GM12878 (cell line): ENCODE measurements at regions not wholly inside any gene's neighbourhood (a gene's known extent, or its start where the extent isn't known, plus 50 kb on each side); places are given as distances from the start of the nearest gene placed in this dataset.

Source experiments
- ATAC-seq: fragments of 200-7000 bp; cut with Tn5 transposase; 3 replicates; pipeline ENCODE4 v1.9.1; 2020; ENCODE audit warnings: mild to moderate bottlenecking, moderate library complexity
- BruUV-seq: library from RNA; stranded (reverse); fragments of 400-500 nt; replicated peaks from 2 replicates; lab custom pipeline; 2021; lab: Mats Ljungman, UMichigan
- CTCF ChIA-PET: fragments of 300-600 bp; sonication (Branson Sonifier 250); formaldehyde crosslinking; extraction: SDS; loops from one replicate; lab custom pipeline; 2021; ENCODE audit warnings: inconsistent platforms; lab: Yijun Ruan, JAX
- POLR2A ChIA-PET: fragments of 350-600 bp; formaldehyde crosslinking; extraction: SDS; loops from one replicate; lab custom pipeline; 2021; ENCODE audit warnings: inconsistent platforms; lab: Charles Lee
- RAD21 ChIA-PET: fragments of 300-600 bp; sonication (Branson Sonifier 250); formaldehyde crosslinking; loops from one replicate; lab custom pipeline; 2023; ENCODE audit warnings: antibody characterized with exemption; ENCODE audit not compliant: unreplicated experiment; lab: Charles Lee
- SMC1A ChIA-PET: fragments of 300-600 bp; sonication (Branson Sonifier 250); formaldehyde crosslinking; loops from one replicate; lab custom pipeline; 2023; ENCODE audit not compliant: unreplicated experiment, uncharacterized antibody; lab: Charles Lee
- DNase-seq: peaks from one replicate; pipeline ENCODE4 v3.0.0-alpha.2; 2011; ENCODE audit warnings: low read depth, low spot score
- FAIRE-seq: peaks from 3 replicates; lab custom pipeline; 2011; peaks lifted over from hg19 to GRCh38; lab: Jason Lieb, UNC
- H2AFZ ChIP-seq: 2 replicates; pipeline ENCODE4 v1.6.0; 2011; ENCODE audit warnings: low read depth, low read length, control low read depth; ENCODE audit not compliant: control insufficient read depth
- H3K27ac ChIP-seq: 2 replicates; pipeline ENCODE4 v1.5.1; 2011; ENCODE audit warnings: control low read depth; ENCODE audit not compliant: control insufficient read depth, insufficient read depth
- H3K27me3 ChIP-seq, 2 experiments: replicated peaks in 1 of 2; 2 replicates each; pipeline versions ENCODE4 v1.6.0 to v1.6.1; 2011; ENCODE audit warnings: low read length in 1 of 2; ENCODE audit not compliant: control insufficient read depth in 2 of 2, insufficient read depth in 2 of 2
- H3K36me3 ChIP-seq, 2 experiments: 2 replicates each; pipeline ENCODE4 v1.5.1; 2011; ENCODE audit warnings: low read length in 1 of 2; ENCODE audit not compliant: control insufficient read depth in 2 of 2, insufficient read depth in 2 of 2
- H3K4me1 ChIP-seq: 2 replicates; pipeline ENCODE4 v1.6.1; 2011; ENCODE audit warnings: mild to moderate bottlenecking, low read length, moderate library complexity, mixed read lengths; ENCODE audit not compliant: control insufficient read depth, insufficient read depth
- H3K4me2 ChIP-seq: 2 replicates; pipeline ENCODE4 v1.6.0; 2011; ENCODE audit warnings: control low read depth; ENCODE audit not compliant: control insufficient read depth, insufficient read depth
- H3K4me3 ChIP-seq: fragments of 200-600 bp; sonication (generic); 2 replicates; pipeline ENCODE4 v1.5.1; 2016
- H3K79me2 ChIP-seq: 2 replicates; pipeline ENCODE4 v1.6.0; 2011; ENCODE audit warnings: low read length; ENCODE audit not compliant: control insufficient read depth, insufficient read depth
- H3K9ac ChIP-seq: 2 replicates; pipeline ENCODE4 v1.8.0; 2011; ENCODE audit warnings: low read length, control low read depth, mixed read lengths; ENCODE audit not compliant: control insufficient read depth, insufficient read depth
- H3K9me3 ChIP-seq: replicated peaks from 3 replicates; pipeline ENCODE4 v1.5.1; 2011; ENCODE audit warnings: mild to moderate bottlenecking, low read length; ENCODE audit not compliant: control insufficient read depth, insufficient read depth
- H4K20me1 ChIP-seq: 2 replicates; pipeline ENCODE4 v1.6.0; 2011; ENCODE audit not compliant: control insufficient read depth, insufficient read depth
- BRCA1 ChIP-seq: IDR thresholded peaks from 2 replicates; pipeline ENCODE4 v1.6.1; 2011; ENCODE audit warnings: low read depth, low read length, improper control_type of control experiment
- CBX5 ChIP-seq: sonication (generic); IDR thresholded peaks from 2 replicates; pipeline ENCODE4 v1.6.1; 2016; ENCODE audit warnings: low read depth, moderate library complexity, mild to moderate bottlenecking, inconsistent platforms
- CHD2 ChIP-seq: IDR thresholded peaks from 2 replicates; pipeline ENCODE4 v1.6.1; 2011; ENCODE audit warnings: low read depth, low read length, improper control_type of control experiment, borderline replicate concordance
- E2F8 ChIP-seq: fragments of 450-650 bp; IDR thresholded peaks from 2 replicates; pipeline ENCODE4 v1.6.1; 2018; ENCODE audit warnings: mild to moderate bottlenecking, low read depth, moderate library complexity; ENCODE audit not compliant: partially characterized antibody
- ESRRA ChIP-seq: IDR thresholded peaks from 2 replicates; pipeline ENCODE4 v1.6.1; 2012; ENCODE audit warnings: mild to moderate bottlenecking, low read length, improper control_type of control experiment
- KDM1A ChIP-seq: fragments of 200-600 bp; sonication (generic); IDR thresholded peaks from 2 replicates; pipeline ENCODE4 v1.6.1; 2016; ENCODE audit warnings: borderline replicate concordance
- MAX ChIP-seq: IDR thresholded peaks from 2 replicates; pipeline ENCODE4 v1.6.1; 2012; ENCODE audit warnings: low read depth, low read length, improper control_type of control experiment
- MYB ChIP-seq: fragments of 150-350 bp; IDR thresholded peaks from 2 replicates; pipeline ENCODE4 v1.6.1; 2014; ENCODE audit warnings: mild to moderate bottlenecking, low read depth, low read length, borderline replicate concordance
- MYC ChIP-seq: IDR thresholded peaks from 2 replicates; pipeline ENCODE4 v1.6.1; 2011; ENCODE audit warnings: mild to moderate bottlenecking, low read length, moderate library complexity, inconsistent platforms; ENCODE audit not compliant: insufficient read depth, insufficient replicate concordance, insufficient read length, severe bottlenecking
- NBN ChIP-seq: fragments of 450-650 bp; IDR thresholded peaks from 2 replicates; pipeline ENCODE4 v1.6.1; 2016
- PAX8 ChIP-seq: fragments of 450-650 bp; IDR thresholded peaks from 2 replicates; pipeline ENCODE4 v1.6.1; 2017; ENCODE audit warnings: mild to moderate bottlenecking, moderate library complexity
- POLR2A ChIP-seq: IDR thresholded peaks from 2 replicates; pipeline ENCODE4 v1.6.1; 2011; ENCODE audit warnings: low read depth, mild to moderate bottlenecking, low read length
- RAD51 ChIP-seq: fragments of 450-650 bp; IDR thresholded peaks from 2 replicates; pipeline ENCODE4 v1.6.1; 2016; ENCODE audit warnings: moderate library complexity, mild to moderate bottlenecking, inconsistent platforms
- SRF ChIP-seq, 2 experiments: IDR thresholded peaks; 2 replicates each; pipeline ENCODE4 v1.6.1; 2011; ENCODE audit warnings: low read depth in 2 of 2, low read length in 2 of 2, mild to moderate bottlenecking in 1 of 2, moderate library complexity in 1 of 2
- TCF7 ChIP-seq: IDR thresholded peaks from 2 replicates; pipeline ENCODE4 v1.6.1; 2014; ENCODE audit warnings: antibody characterized with exemption, borderline replicate concordance
- ZBED1 ChIP-seq: IDR thresholded peaks from 2 replicates; pipeline ENCODE4 v1.6.1; 2016; ENCODE audit warnings: borderline replicate concordance
- ZNF274 ChIP-seq: IDR thresholded peaks from one replicate; pipeline ENCODE4 v1.8.0; 2011; ENCODE audit not compliant: insufficient read length, insufficient read depth
- ZNF592 ChIP-seq: fragments of 450-650 bp; IDR thresholded peaks from 2 replicates; pipeline ENCODE4 v1.6.1; 2017; ENCODE audit warnings: mild to moderate bottlenecking, moderate library complexity
- WGBS: methylation state at CpG from one replicate; pipeline ENCODE4 v1.1.6; 2016; ENCODE audit warnings: low lambda C conversion rate; ENCODE audit not compliant: insufficient replicate concordance, insufficient coverage; ENCODE audit errors: missing lambda C conversion rate; 5-methylcytosine and 5-hydroxymethylcytosine counted together
- in situ Hi-C: fragments of 300-500 bp; cut with MboI; formaldehyde crosslinking; loops from 9 replicates; pipeline ENCODE4 v1.14.3; 2018; ENCODE audit warnings: mixed read lengths
- intact Hi-C: fragments of 100-400 bp; cut with micrococcal nuclease; formaldehyde crosslinking; loops from one replicate; pipeline ENCODE4 v1.14.2; 2022; ENCODE audit not compliant: unreplicated experiment

- no TSS peak for BruUV-seq
- ChIA-PET CTCF (interaction anchor here (1.0 to 1.3 kb wide), 2 partner anchors 12 to 373 kb away, joined by 3 to 5 read pairs; no protein-coding TSS in a partner anchor), POLR2A (no interaction called here), RAD21 (interaction anchor here (1.0 kb wide), 1 partner anchor 371 kb away, joined by 3 read pairs; no protein-coding TSS in a partner anchor), SMC1A (interaction anchor here (0.7 kb wide), 1 partner anchor 756 kb away, joined by 3 read pairs; no protein-coding TSS in a partner anchor)
- no peaks in the 10 kb centered on the region for H4K20me1 ChIP-seq
- no peaks in the 10 kb centered on the region for H3K27me3 ChIP-seq
- DNase-seq (no peak), ATAC-seq (no peak), FAIRE-seq (no peak)
- in situ Hi-C loops, result loop anchor here (10.0 kb wide), 1 partner anchor 366 kb away; no protein-coding TSS in a partner anchor
- H3K9me3 ChIP-seq, result no peaks in the 10 kb centered on the region
- H3K27ac ChIP-seq, result no peak overlapping the region
- H3K36me3 ChIP-seq, result no peaks in the 10 kb centered on the region
- intact Hi-C loops, result no loop called here
- no peak overlapping the region for H3K4me3 ChIP-seq
- 0% methylated on average over 2 of the region's 2 CpGs for whole genome bisulfite sequencing
- no peak overlapping the region for H3K9ac ChIP-seq
- H3K79me2 ChIP-seq, result no peaks in the 10 kb centered on the region
- H2AFZ ChIP-seq, result no peak overlapping the region
- no peaks in the 10 kb centered on the region for H3K4me1 ChIP-seq
- no peak overlapping the region for H3K4me2 ChIP-seq
- TF ChIP-seq MYC (no peak), PAX8 (no peak), SRF (IDR thresholded peaks at IDR 0.05; ENCODE audit: low read depth in 2 of 2, low read length in 2 of 2) (no peak), ZNF592 (no peak), TCF7 (no peak), MAX (no peak), ESRRA (no peak), MYB (no peak), POLR2A (no peak), CBX5 (no peak), CHD2 (no peak), E2F8 (no peak), BRCA1 (no peak), ZBED1 (no peak), ZNF274 (no peak), KDM1A (no peak), RAD51 (no peak), NBN (no peak)
Observed at GRCh38 chr3:181329024-181329423, 339.5 kb upstream of the DNAJC19 start.
